Hematopoietic multipotent progenitor cell treated with erythropoietin and hydrocortisone succinate and interleukin-3 and kit ligand, for 17 days (in vitro differentiated cells): ENCODE measurements at regions not wholly inside any gene's neighbourhood (a gene's known extent, or its start where the extent isn't known, plus 50 kb on each side); places are given as distances from the start of the nearest gene placed in this dataset.
A peak's percentile ranks its signal among the peaks of the same experiment; 100 is the strongest.

Source experiments
- DNase-seq: peaks from one replicate; pipeline ENCODE4 v3.0.0-alpha.2; 2015; ENCODE audit warnings: low spot score

- DNase-seq, result no peak
Observed at GRCh38 chr2:105497094-105497493, 98.2 kb upstream of the FHL2 start.

DNA sequence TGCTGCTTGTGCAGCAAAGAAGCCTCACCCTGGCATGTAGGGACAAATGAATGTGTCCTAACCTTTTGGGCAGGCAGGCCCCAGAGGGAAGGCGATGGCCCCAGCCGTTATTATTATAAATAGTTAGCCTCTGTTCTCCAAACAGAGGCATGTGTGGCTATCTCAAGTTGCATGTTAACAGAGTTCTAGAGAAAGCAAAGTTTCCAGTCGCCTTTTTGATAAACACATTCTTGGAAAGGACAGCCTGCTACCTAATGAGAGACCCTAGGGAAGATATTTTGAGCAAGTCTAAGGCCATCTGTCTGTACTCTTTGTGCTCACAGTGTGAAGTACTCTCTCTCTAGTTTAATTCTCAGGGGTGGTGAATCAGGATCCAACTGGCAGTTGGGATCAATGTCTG is 97.4 kb upstream of the FHL2 start:
- DNase-seq, result no peak

- peak; percentile 13 for DNase-seq
Observed at GRCh38 chr2:105494683-105495425, 96.0 kb upstream of the FHL2 start.

- DNase-seq, result no peak
Observed at GRCh38 chr2:105490956-105491355, 92.1 kb upstream of the FHL2 start.

DNA sequence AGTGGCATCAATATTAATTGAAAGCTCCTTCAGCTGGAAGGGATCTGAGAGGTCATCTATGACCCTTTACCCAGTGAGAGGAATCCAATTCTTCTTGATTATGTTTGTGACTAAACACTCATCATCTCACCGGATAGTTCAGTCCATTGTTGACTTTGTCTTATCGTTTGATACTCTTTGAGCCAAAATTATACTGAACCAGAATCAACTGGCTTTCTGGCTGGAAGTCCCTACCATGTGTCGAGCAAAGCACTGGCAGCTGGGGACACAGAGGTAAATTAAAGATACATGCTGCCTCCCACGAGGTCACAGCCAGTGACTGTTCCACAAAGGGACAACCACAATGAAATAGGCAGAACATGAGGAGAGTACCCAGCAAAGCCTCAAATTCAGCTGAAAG is 91.4 kb upstream of the FHL2 start:
- DNase-seq, result no peak

DNA sequence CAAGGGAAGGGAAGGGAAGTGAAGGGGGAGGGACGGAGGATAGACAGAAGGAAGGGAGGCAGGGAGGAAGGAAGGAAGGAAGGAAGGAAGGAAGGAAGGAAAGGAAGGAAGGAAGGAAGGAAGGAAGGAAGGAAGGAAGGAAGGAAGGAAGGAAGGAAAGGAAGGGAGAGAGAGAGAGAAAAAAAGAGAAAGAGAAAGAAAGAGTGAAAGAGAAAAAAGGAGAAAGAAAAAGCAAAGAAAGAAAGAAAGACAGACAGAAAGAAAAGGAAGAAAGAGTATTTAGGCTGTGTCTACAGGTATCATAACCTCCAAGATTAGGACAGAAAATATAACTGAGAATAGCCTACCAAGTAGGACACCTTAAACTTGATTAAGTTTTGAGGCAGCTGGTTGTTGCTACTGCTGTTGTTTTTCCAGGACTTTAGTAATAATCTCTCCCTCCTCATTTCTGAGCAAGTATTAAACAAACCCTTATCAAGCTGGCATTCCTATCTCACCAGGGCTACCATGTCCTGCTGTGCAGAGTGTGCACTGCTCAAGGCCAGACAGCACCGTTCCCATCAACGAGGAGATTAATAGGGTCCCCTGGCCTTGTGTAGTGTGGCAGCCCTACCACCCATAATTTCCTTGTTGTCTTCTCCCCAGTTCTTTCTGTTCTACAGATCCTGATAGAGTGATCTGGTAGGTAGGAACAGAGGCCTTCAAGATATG is 90.5 kb upstream of the FHL2 start:
- no peak for DNase-seq

DNA sequence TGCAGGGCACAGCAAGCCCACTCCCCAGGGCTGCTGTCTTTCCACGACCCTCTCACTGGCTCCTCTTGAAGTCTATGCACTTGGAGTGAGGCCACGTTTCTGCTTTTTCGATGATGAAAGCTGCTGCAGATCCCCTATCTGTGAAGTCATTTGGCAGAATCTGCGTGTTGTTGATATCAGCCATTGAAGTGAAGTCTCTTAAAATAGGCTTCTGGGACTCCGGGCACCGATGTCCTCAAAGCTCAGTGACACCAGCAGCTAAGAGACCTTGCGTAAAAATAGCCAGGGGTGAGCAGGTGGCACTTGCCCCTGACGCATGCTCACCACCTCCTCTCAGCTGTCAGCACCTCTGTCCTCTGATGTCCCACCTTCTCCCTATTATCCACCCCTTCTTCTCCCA is 89.4 kb upstream of the FHL2 start:
- DNase-seq, result no peak

- no peak for DNase-seq
Observed at GRCh38 chr2:105487142-105488069, 88.6 kb upstream of the FHL2 start.

DNA sequence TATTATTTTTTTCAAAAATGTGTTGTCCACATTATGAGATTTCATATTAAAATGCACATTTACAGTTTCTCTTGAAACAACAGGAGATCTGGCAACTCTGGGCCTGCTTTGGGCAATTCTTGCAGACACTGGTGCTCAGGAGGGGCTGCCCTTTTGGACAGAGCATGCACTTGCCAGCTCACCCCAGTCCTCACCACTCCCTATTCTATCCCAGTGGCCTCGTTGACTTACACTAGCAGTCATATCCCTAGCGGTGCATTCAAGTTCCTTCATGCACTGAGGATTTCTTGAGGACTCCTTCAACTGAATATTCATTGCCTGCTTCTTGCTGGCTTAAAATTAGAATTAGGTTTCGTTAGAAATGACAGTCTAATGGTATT is 87.9 kb upstream of the FHL2 start:
- DNase-seq, result no peak

DNA sequence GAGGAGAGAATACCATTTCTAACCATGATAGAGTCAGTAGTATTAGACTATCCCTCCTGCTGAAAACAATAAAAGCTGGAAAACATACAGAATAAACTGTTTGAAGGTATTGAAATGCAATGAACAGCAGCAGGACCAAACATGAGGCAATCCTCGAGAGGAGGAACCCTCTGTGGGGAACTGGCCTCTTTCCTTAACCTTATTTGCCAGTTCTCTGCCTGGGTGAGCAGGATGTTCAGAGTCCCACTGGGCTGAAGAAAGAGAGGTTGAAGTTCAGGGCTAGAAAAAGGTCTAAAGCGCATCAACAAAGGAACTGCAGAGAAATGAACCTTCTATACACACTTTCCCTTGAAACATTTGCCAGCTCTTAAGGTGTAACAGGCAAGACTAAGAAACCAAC is 79.8 kb upstream of the FHL2 start:
- DNase-seq, result no peak

DNA sequence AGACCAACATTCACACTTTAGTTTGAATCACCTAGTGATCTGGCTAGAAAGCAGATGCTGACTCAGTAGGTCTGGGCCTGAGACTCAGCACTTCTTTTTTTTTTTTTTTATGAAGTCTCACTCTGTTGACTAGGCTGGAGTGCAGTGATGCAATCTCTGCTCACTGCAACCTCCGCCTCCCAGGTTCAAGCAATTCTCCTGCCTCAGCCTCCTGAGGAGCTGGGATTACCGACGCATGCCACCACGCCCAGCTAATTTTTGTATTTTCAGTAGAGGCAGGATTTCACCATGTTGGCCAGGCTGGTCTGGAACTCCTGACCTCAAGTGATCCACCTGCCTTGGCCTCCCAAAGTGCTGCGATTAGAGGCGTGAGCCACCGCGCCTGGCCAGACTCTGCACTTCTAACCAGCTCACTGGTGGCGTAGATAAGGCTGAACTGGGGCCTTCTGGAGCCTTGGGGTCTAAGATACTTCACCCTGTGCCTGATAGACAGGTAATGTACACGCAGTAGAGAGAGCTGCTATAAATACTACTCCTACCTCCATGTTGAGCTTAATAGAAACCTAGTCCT is 78.3 kb upstream of the FHL2 start:
- DNase-seq, result peak; percentile 31

- no peak for DNase-seq
Observed at GRCh38 chr2:105473011-105473410, 74.2 kb upstream of the FHL2 start.

GRCh38 chr2:105470979-105471378 is 72.1 kb upstream of the FHL2 start:
- DNase-seq, result no peak

DNA sequence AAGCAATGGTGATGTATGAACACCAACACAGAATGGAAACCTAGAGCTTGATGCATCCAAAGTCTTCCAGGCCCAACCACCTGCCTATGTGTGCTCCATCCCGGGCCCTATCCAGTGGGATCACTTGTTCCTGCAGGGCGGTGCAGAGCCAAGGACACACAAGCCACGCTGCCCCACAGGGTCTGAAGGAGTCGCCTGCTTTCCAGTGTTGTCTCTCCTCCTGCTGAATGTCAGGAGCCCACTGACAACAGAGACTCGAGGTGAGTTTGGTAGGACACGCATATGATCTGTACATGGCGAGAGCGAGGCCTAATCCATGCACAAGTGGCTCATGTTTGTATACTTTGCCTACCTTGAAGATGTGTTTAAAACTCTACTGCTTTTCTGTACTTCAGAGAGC is 70.9 kb upstream of the FHL2 start:
- no peak for DNase-seq

DNA sequence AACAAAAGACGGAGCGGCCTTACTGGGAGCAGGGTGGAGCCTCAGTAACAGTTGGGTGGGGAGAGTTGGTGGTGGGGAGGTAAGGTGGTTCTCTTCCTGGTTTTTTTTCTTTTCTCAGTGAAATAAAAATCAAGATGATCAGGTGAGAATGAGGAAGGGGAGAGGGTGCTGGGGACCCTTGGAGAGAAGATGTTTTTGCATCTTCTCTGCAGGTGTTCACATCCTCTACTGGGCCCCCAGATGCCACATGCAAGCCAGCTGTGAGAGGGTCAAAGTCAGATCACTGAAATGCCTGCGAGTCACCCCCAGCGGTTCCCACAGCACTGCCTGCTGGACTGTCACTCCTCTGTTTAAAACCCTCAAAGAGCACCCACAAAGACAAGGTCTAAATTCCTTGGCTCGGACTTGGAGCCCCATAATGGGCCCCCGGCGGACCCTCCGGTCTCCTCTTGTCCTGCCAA is 69.8 kb upstream of the FHL2 start:
- DNase-seq, result no peak

- DNase-seq, result peak; percentile 15
Observed at GRCh38 chr2:105464325-105464724, 65.5 kb upstream of the FHL2 start.

DNA sequence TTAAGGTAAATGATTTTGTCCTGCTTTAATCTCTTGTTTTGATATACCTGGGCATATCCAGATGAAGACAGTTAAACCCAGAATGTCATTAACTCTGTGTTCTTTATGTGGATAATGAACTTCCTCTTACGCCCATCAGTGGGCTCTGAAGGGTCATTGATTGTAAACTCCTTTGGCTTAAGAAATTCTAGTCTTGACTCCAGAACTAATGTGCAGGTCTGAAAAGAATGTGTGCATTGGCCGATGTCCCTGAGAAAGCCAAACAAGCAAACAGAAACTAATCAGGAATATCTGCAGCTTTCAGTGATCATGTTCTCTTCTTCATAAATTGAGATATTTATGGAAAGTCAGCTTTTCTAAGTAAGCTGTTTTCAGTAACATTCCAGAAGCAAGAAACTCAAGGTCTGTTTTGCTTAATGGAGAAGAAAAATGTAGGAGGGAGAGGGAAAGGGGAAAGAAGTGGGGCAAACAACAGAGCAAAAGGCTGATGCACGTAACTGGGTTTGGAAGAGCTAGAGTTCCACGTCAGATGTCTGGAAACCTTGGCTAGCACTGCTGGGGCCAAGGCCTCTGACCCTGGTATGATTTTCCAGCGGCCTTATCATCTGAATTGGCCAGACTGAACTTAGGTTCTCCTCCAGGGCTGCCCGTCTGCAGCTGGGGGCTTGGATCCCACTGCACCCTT is 61.3 kb upstream of the FHL2 start:
- no peak for DNase-seq

- DNase-seq, result no peak
Observed at GRCh38 chr2:105458076-105458475, 59.2 kb upstream of the FHL2 start.

GRCh38 chr2:105455488-105456003 is 56.7 kb upstream of the FHL2 start:
- DNase-seq, result no peak

DNA sequence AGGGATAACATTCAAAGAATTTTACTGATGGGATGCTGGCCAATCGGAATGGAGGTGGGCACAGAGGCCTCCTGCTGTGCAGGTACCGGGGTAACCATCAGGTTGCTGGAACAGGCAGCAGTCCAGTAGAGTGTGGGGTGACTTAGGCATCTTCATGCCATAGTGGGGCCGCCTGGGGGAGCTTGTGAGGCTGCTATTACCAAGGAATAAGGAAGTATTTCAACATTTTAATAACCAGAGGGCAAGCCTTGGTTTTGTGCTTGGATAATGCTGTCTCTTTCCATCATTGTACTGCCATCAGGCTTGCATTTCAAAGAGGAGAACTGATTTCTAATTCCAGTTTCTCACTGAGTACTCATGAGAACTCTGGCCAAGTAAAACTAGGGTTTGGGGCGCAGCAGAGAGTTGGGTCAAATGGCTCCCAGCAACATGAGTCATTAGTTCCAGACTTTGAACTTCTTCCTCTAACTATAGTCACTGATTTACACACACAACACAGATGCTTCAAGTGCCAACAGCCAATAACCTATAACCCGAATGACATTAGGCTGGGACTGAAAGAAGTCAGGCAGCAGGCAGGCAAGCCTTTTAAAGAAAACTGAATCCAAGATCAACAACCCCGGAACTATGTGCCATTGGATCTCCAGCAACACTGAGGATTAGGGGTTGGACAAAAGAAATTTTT is 56.1 kb upstream of the FHL2 start:
- peak; percentile 24 for DNase-seq
